A673 (cell line): ENCODE measurements at regions not wholly inside any gene's neighbourhood (a gene's known extent, or its start where the extent isn't known, plus 50 kb on each side); places are given as distances from the start of the nearest gene placed in this dataset.

ENCODE experiments used
- BruUV-seq: library from RNA; stranded (reverse); fragments of 400-500 nt; replicated peaks from 2 replicates; lab custom pipeline; 2021; lab: Mats Ljungman, UMichigan
- CTCF ChIA-PET: fragments of 300-600 bp; sonication (Branson Sonifier 250); formaldehyde crosslinking; loops from one replicate; lab custom pipeline; 2022; ENCODE audit warnings: antibody characterized with exemption; lab: Charles Lee
- POLR2A ChIA-PET: fragments of 300-600 bp; sonication (Branson Sonifier 250); formaldehyde crosslinking; loops from one replicate; lab custom pipeline; 2022; ENCODE audit warnings: antibody characterized with exemption; ENCODE audit not compliant: low non-redundant PET; lab: Charles Lee
- DNase-seq: peaks from one replicate; pipeline ENCODE4 v3.0.0-alpha.2; 2015; ENCODE audit warnings: low spot score
- H3K27ac ChIP-seq: fragments of 200-600 bp; sonication (generic); 2 replicates; pipeline ENCODE4 v1.5.1; 2016; ENCODE audit warnings: mixed run types, low read depth, mild to moderate bottlenecking, mixed read lengths, antibody characterized with exemption, low read length; ENCODE audit not compliant: poor library complexity, severe bottlenecking
- H3K27me3 ChIP-seq: fragments of 200-600 bp; sonication (generic); replicated peaks from 2 replicates; pipeline ENCODE4 v1.6.1; 2017; ENCODE audit warnings: mixed run types, low read depth, mild to moderate bottlenecking, mixed read lengths, antibody characterized with exemption, low read length; ENCODE audit not compliant: insufficient read depth, poor library complexity
- H3K36me3 ChIP-seq: fragments of 200-600 bp; sonication (generic); 2 replicates; pipeline ENCODE4 v1.6.1; 2016; ENCODE audit warnings: mixed run types, mild to moderate bottlenecking, mixed read lengths, antibody characterized with exemption, low read length; ENCODE audit not compliant: insufficient read depth, poor library complexity, severe bottlenecking
- H3K4me1 ChIP-seq: fragments of 200-600 bp; sonication (generic); 2 replicates; pipeline ENCODE4 v1.6.1; 2017; ENCODE audit warnings: mixed run types, mild to moderate bottlenecking, mixed read lengths, antibody characterized with exemption, low read length; ENCODE audit not compliant: insufficient read depth, poor library complexity, severe bottlenecking
- H3K4me3 ChIP-seq: fragments of 200-600 bp; sonication (generic); 2 replicates; pipeline ENCODE4 v1.5.1; 2016; ENCODE audit warnings: low read depth, mixed run types, mild to moderate bottlenecking, mixed read lengths, low read length; ENCODE audit not compliant: poor library complexity, severe bottlenecking
- H3K9me3 ChIP-seq: fragments of 200-600 bp; sonication (generic); 2 replicates; pipeline ENCODE4 v1.6.1; 2016; ENCODE audit warnings: mixed run types, low read depth, mild to moderate bottlenecking, mixed read lengths, antibody characterized with exemption, low read length; ENCODE audit not compliant: poor library complexity, severe bottlenecking
- CTCF ChIP-seq: fragments of 300-800, 200-600 bp; sonication (generic); conservative IDR thresholded peaks from 2 replicates; pipeline ENCODE4 v1.5.1; 2017; ENCODE audit warnings: low read depth, mild to moderate bottlenecking, antibody characterized with exemption, low read length, moderate library complexity, mixed read lengths
- EZH2 ChIP-seq: fragments of 200-600 bp; sonication (generic); IDR thresholded peaks from 2 replicates; pipeline ENCODE4 v1.6.1; 2017; ENCODE audit warnings: borderline replicate concordance, low read depth, mild to moderate bottlenecking, mixed read lengths, antibody characterized with exemption, low read length; ENCODE audit not compliant: poor library complexity, severe bottlenecking
- intact Hi-C: fragments of 100-400 bp; cut with micrococcal nuclease; formaldehyde crosslinking; loops from one replicate; pipeline ENCODE4 v1.10.0; 2022; ENCODE audit not compliant: unreplicated experiment

GRCh38 chr18:67568166-67568565 is 51.6 kb upstream of the DSEL start:
- Histone ChIP-seq H3K36me3 (no peaks in the 10 kb centered on the region), H3K4me1 (no peaks in the 10 kb centered on the region), H3K4me3 (no peak overlapping the region), H3K27ac (no peak overlapping the region), H3K27me3 (no peaks in the 10 kb centered on the region), H3K9me3 (no peaks in the 10 kb centered on the region)
- CTCF ChIA-PET: no interaction called here
- no peak for DNase-seq
- POLR2A ChIA-PET: no interaction called here
- BruUV-seq: no TSS peak
- TF ChIP-seq CTCF (no peak), EZH2 (no peak)
- intact Hi-C loops: no loop called here
